GM12873 (cell line): ENCODE measurements at regions not wholly inside any gene's neighbourhood (a gene's known extent, or its start where the extent isn't known, plus 50 kb on each side); places are given as distances from the start of the nearest gene placed in this dataset.

Experiments
- CTCF ChIP-seq: IDR thresholded peaks from 2 replicates; pipeline ENCODE4 v1.5.1; 2012; ENCODE audit warnings: low read depth, mild to moderate bottlenecking, moderate library complexity, low read length, control low read depth; ENCODE audit not compliant: insufficient read depth; ENCODE audit errors: missing control alignments

- TF ChIP-seq CTCF: no peak
These were observed 58.4 kb upstream of the ABCB5 start for GRCh38 chr7:20557116-20557515.

- TF ChIP-seq CTCF: no peak
These were observed 56.3 kb upstream of the ABCB5 start for GRCh38 chr7:20558963-20559716.

GRCh38 chr7:20559883-20560282, 55.6 kb upstream of the ABCB5 start:
- TF ChIP-seq CTCF: no peak

GRCh38 chr7:20560325-20561180, 54.9 kb upstream of the ABCB5 start:
- no peak for TF ChIP-seq CTCF

- no peak for TF ChIP-seq CTCF
These were observed 54.0 kb upstream of the ABCB5 start for GRCh38 chr7:20561466-20561865.

- TF ChIP-seq CTCF: no peak
These were observed 53.6 kb upstream of the ABCB5 start for GRCh38 chr7:20561908-20562307.

- TF ChIP-seq CTCF: no peak
These were observed 53.0 kb upstream of the ABCB5 start for GRCh38 chr7:20562461-20562860.
